IMR-90 (cell line): ENCODE measurements at regions not wholly inside any gene's neighbourhood (a gene's known extent, or its start where the extent isn't known, plus 50 kb on each side); places are given as distances from the start of the nearest gene placed in this dataset.

Source experiments
- ATAC-seq: fragments of 200-7000 bp; cut with Tn5 transposase; 2 replicates; pipeline ENCODE4 v1.9.1; 2020; ENCODE audit warnings: low read depth, mild to moderate bottlenecking, moderate library complexity
- BruUV-seq: library from RNA; stranded (reverse); fragments of 400-500 nt; replicated peaks from 2 replicates; lab custom pipeline; 2021; lab: Mats Ljungman, UMichigan
- CTCF ChIA-PET: fragments of 300-600 bp; formaldehyde crosslinking; extraction: SDS; loops from one replicate; lab custom pipeline; 2021; ENCODE audit warnings: antibody characterized with exemption; lab: Yijun Ruan, JAX
- POLR2A ChIA-PET: fragments of 300-600 bp; sonication (Branson Sonifier 250); formaldehyde crosslinking; loops from one replicate; lab custom pipeline; 2022; ENCODE audit warnings: antibody characterized with exemption; ENCODE audit not compliant: unreplicated experiment; lab: Charles Lee
- DNase-seq: peaks from one replicate; pipeline ENCODE4 v3.0.0; 2013
- H2AFZ ChIP-seq: replicated peaks from 2 replicates; pipeline ENCODE3; 2013; ENCODE audit warnings: low read length, mild to moderate bottlenecking; ENCODE audit not compliant: poor library complexity
- H2AK5ac ChIP-seq: 2 replicates; pipeline ENCODE4 v1.6.1; 2013; ENCODE audit warnings: low read depth, low read length, inconsistent platforms
- H2AK9ac ChIP-seq: replicated peaks from 2 replicates; pipeline ENCODE3; 2013; ENCODE audit warnings: mild to moderate bottlenecking, low read depth, low read length, moderate library complexity; ENCODE audit not compliant: poor library complexity
- H2BK120ac ChIP-seq: 2 replicates; pipeline ENCODE4 v1.6.1; 2013; ENCODE audit warnings: low read depth, low read length, inconsistent platforms
- H2BK15ac ChIP-seq: 3 replicates; pipeline ENCODE4 v1.6.1; 2013; ENCODE audit warnings: low read depth, low read length, inconsistent platforms
- H2BK20ac ChIP-seq: 2 replicates; pipeline ENCODE4 v1.6.1; 2013; ENCODE audit warnings: low read depth, mild to moderate bottlenecking, inconsistent platforms, low read length, moderate library complexity
- H2BK5ac ChIP-seq: 2 replicates; pipeline ENCODE4 v1.6.1; 2013; ENCODE audit warnings: mild to moderate bottlenecking, low read depth, low read length, inconsistent platforms; ENCODE audit not compliant: poor library complexity, severe bottlenecking
- H3K14ac ChIP-seq: replicated peaks from 2 replicates; pipeline ENCODE4 v1.6.1; 2013; ENCODE audit warnings: low read depth, low read length, inconsistent platforms
- H3K18ac ChIP-seq: 2 replicates; pipeline ENCODE4 v1.6.1; 2013; ENCODE audit warnings: low read depth, low read length, control low read depth
- H3K23ac ChIP-seq: 2 replicates; pipeline ENCODE4 v1.6.1; 2013; ENCODE audit warnings: low read depth, low read length, inconsistent platforms
- H3K27ac ChIP-seq: 2 replicates; pipeline ENCODE4 v1.5.1; 2013; ENCODE audit warnings: mild to moderate bottlenecking, control low read depth, low read length; ENCODE audit not compliant: insufficient read depth
- H3K27me3 ChIP-seq: 2 replicates; pipeline ENCODE4 v1.6.1; 2013; ENCODE audit warnings: low read length; ENCODE audit not compliant: control insufficient read depth, insufficient read depth
- H3K36me3 ChIP-seq: 2 replicates; pipeline ENCODE4 v1.6.1; 2013; ENCODE audit warnings: low read length, mixed read lengths; ENCODE audit not compliant: control insufficient read depth, insufficient read depth
- H3K4ac ChIP-seq: 2 replicates; pipeline ENCODE4 v1.6.1; 2013; ENCODE audit warnings: low read depth, low read length, inconsistent platforms
- H3K4me1 ChIP-seq: 2 replicates; pipeline ENCODE4 v1.6.1; 2013; ENCODE audit warnings: low read length, mixed read lengths; ENCODE audit not compliant: control insufficient read depth, insufficient read depth
- H3K4me2 ChIP-seq: 2 replicates; pipeline ENCODE4 v1.6.1; 2013; ENCODE audit warnings: low read depth, mild to moderate bottlenecking, control low read depth, low read length, moderate library complexity
- H3K4me3 ChIP-seq: 2 replicates; pipeline ENCODE4 v1.5.1; 2013; ENCODE audit warnings: low read depth, mild to moderate bottlenecking, control low read depth, low read length, moderate library complexity; ENCODE audit not compliant: insufficient read depth
- H3K56ac ChIP-seq: 2 replicates; pipeline ENCODE4 v1.6.1; 2013; ENCODE audit warnings: low read length, inconsistent platforms; ENCODE audit not compliant: insufficient read depth; ENCODE audit errors: extremely low read depth
- H3K79me1 ChIP-seq, 2 experiments: 2 replicates each; pipeline ENCODE4 v1.6.1; 2013; ENCODE audit warnings: low read length in 2 of 2, inconsistent platforms in 1 of 2, low read depth in 1 of 2
- H3K9ac ChIP-seq: 2 replicates; pipeline ENCODE4 v1.6.1; 2013; ENCODE audit warnings: low read depth, low read length, control low read depth
- H3K9me1 ChIP-seq: 2 replicates; pipeline ENCODE4 v1.6.1; 2013; ENCODE audit warnings: low read length, inconsistent platforms; ENCODE audit not compliant: insufficient read depth
- H3K9me3 ChIP-seq: 2 replicates; pipeline ENCODE4 v1.6.1; 2013; ENCODE audit warnings: low read length; ENCODE audit not compliant: control insufficient read depth, insufficient read depth
- H4K20me1 ChIP-seq: 2 replicates; pipeline ENCODE4 v1.6.1; 2013; ENCODE audit warnings: low read length, inconsistent platforms; ENCODE audit not compliant: insufficient read depth
- H4K5ac ChIP-seq: 2 replicates; pipeline ENCODE4 v1.6.1; 2013; ENCODE audit warnings: mild to moderate bottlenecking, low read depth, low read length, control low read depth
- H4K8ac ChIP-seq, 2 experiments: 2 replicates each; pipeline ENCODE4 v1.6.1; 2013; ENCODE audit warnings: low read depth in 2 of 2, low read length in 2 of 2, control low read depth in 1 of 2, inconsistent platforms in 1 of 2
- H4K91ac ChIP-seq: 2 replicates; pipeline ENCODE4 v1.6.1; 2013; ENCODE audit warnings: low read depth, low read length, inconsistent platforms; ENCODE audit not compliant: insufficient read depth
- BHLHE40 ChIP-seq: fragments of 150-350 bp; IDR thresholded peaks from 2 replicates; pipeline ENCODE4 v1.6.1; 2016; ENCODE audit warnings: mild to moderate bottlenecking, low read depth, low read length
- CHD1 ChIP-seq: IDR thresholded peaks from 2 replicates; pipeline ENCODE4 v1.6.1; 2012; ENCODE audit warnings: low read depth, low read length, improper control_type of control experiment
- FOS ChIP-seq: fragments of 150-350 bp; IDR thresholded peaks from 2 replicates; pipeline ENCODE4 v1.6.1; 2016; ENCODE audit warnings: low read depth, low read length
- MAFK ChIP-seq: IDR thresholded peaks from 2 replicates; pipeline ENCODE4 v1.6.1; 2012; ENCODE audit warnings: low read depth, low read length, improper control_type of control experiment
- NFE2L2 ChIP-seq: fragments of 150-350 bp; IDR thresholded peaks from 2 replicates; pipeline ENCODE4 v1.6.1; 2016; ENCODE audit warnings: low read depth, mild to moderate bottlenecking, low read length
- POLR2A ChIP-seq: IDR thresholded peaks from 2 replicates; pipeline ENCODE4 v1.6.1; 2012; ENCODE audit warnings: mild to moderate bottlenecking, low read depth, low read length
- RAD21 ChIP-seq: IDR thresholded peaks from 2 replicates; pipeline ENCODE4 v1.6.1; 2012; ENCODE audit warnings: low read length, improper control_type of control experiment
- RCOR1 ChIP-seq: IDR thresholded peaks from 2 replicates; pipeline ENCODE4 v1.6.1; 2012; ENCODE audit warnings: mild to moderate bottlenecking, low read length, improper control_type of control experiment; ENCODE audit not compliant: insufficient replicate concordance
- RFX5 ChIP-seq: IDR thresholded peaks from 2 replicates; pipeline ENCODE4 v1.8.0; 2012; ENCODE audit warnings: low read depth, mild to moderate bottlenecking, low read length, moderate library complexity
- SMC3 ChIP-seq: fragments of 150-350 bp; IDR thresholded peaks from 2 replicates; pipeline ENCODE4 v1.6.1; 2016; ENCODE audit warnings: low read depth, mild to moderate bottlenecking, antibody characterized with exemption, low read length, moderate library complexity
- WGBS, 2 experiments: methylation state at CpG; one replicate each; pipeline versions ENCODE4 v1.1.5 to v1.1.7; 2013; ENCODE audit warnings: missing lambda C conversion rate in 2 of 2; ENCODE audit not compliant: insufficient read length in 1 of 2; ENCODE audit errors: extremely low coverage in 2 of 2; 5-methylcytosine and 5-hydroxymethylcytosine counted together
- dilution Hi-C: fragments of 300-500 bp; cut with HindIII; formaldehyde crosslinking; loops from one replicate; pipeline ENCODE4 v1.14.3; 2018; ENCODE audit warnings: low sequenced_read_pairs; ENCODE audit not compliant: unreplicated experiment
- in situ Hi-C: fragments of 300-500 bp; cut with MboI; formaldehyde crosslinking; loops from 3 replicates; pipeline ENCODE4 v1.14.3; 2019; ENCODE audit warnings: low sequenced_read_pairs, inconsistent platforms, mixed read lengths
- intact Hi-C: fragments of 100-400 bp; cut with micrococcal nuclease; formaldehyde crosslinking; loops from 2 replicates; pipeline ENCODE4 v1.10.0; 2022
- TF ChIP-seq, protein P1 (sequence below): conservative IDR thresholded peaks from 2 replicates; pipeline ENCODE4 v1.5.1; 2012; ENCODE audit warnings: mild to moderate bottlenecking, low read depth, low read length, improper control_type of control experiment
- TF ChIP-seq, protein P2 (sequence below): fragments of 150-350 bp; IDR thresholded peaks from 2 replicates; pipeline ENCODE4 v1.6.1; 2016; ENCODE audit warnings: low read depth, mild to moderate bottlenecking, low read length, moderate library complexity, borderline replicate concordance
- TF ChIP-seq, protein P3 (sequence below): fragments of 150-350 bp; IDR thresholded peaks from 2 replicates; pipeline ENCODE4 v1.6.1; 2017; ENCODE audit warnings: mild to moderate bottlenecking, antibody characterized with exemption, low read length, low read depth

DNA sequence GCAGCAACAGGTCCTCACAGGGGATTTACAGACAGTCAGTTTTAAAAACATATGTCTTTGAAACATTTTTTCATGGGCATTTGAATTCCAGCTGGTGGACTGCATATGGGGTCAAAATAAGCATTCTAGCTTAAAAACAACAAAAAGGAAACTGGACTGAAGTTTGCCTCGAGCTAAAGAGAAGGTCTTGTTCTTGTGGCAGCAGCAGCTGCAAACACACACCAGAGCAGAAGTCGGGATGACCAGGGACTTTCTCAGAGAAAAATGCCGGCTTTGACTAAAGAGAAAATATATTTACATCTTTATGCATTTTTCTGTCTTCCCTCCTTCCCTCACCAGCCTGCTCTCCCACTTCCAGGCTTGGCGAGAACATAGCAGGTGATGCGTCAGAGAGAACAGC is 361.4 kb downstream of the CXCL12 start:
- Histone ChIP-seq H2BK5ac (no peak overlapping the region), H3K9me1 (no peaks in the 10 kb centered on the region), H4K5ac (no peak overlapping the region), H3K4me3 (no peak overlapping the region), H3K36me3 (no peaks in the 10 kb centered on the region), H3K9me3 (peaks cover 5% of the 10 kb centered on the region), H2AK9ac (no peak overlapping the region), H3K4ac (no peak overlapping the region), H3K4me1 (no peaks in the 10 kb centered on the region; the same call in 1 of the 2 replicates), H2AK5ac (no peak overlapping the region), H3K9ac (no peak overlapping the region), H2BK15ac (no peak overlapping the region), H2BK20ac (no peak overlapping the region), H3K18ac (no peak overlapping the region), H3K4me2 (no peak overlapping the region), H4K91ac (no peak overlapping the region), H3K56ac (no peak overlapping the region), H4K20me1 (no peaks in the 10 kb centered on the region), H3K27ac (no peak overlapping the region), H3K79me1 (no peaks in the 10 kb centered on the region), H3K27me3 (peaks cover 10% of the 10 kb centered on the region), H2AFZ (no peak overlapping the region), H2BK120ac (no peak overlapping the region), H4K8ac (no peak overlapping the region), H3K14ac (no peak overlapping the region), H3K23ac (no peak overlapping the region)
- ChIA-PET CTCF (no interaction called here), POLR2A (no interaction called here)
- dilution Hi-C loops = no loop called here
- ATAC-seq (no peak), DNase-seq (no peak)
- intact Hi-C loops = no loop called here
- no TSS peak for BruUV-seq
- in situ Hi-C loops = no loop called here
- WGBS, 2 experiments = no CpG with 5 or more reads among the region's 5 CpGs
- TF ChIP-seq RAD21 (no peak), POLR2A (no peak), SMC3 (no peak), RFX5 (no peak), BHLHE40 (no peak), NFE2L2 (no peak), RCOR1 (no peak), CHD1 (no peak), MAFK (no peak), FOS (no peak)
- TF ChIP-seq, protein P1, sequence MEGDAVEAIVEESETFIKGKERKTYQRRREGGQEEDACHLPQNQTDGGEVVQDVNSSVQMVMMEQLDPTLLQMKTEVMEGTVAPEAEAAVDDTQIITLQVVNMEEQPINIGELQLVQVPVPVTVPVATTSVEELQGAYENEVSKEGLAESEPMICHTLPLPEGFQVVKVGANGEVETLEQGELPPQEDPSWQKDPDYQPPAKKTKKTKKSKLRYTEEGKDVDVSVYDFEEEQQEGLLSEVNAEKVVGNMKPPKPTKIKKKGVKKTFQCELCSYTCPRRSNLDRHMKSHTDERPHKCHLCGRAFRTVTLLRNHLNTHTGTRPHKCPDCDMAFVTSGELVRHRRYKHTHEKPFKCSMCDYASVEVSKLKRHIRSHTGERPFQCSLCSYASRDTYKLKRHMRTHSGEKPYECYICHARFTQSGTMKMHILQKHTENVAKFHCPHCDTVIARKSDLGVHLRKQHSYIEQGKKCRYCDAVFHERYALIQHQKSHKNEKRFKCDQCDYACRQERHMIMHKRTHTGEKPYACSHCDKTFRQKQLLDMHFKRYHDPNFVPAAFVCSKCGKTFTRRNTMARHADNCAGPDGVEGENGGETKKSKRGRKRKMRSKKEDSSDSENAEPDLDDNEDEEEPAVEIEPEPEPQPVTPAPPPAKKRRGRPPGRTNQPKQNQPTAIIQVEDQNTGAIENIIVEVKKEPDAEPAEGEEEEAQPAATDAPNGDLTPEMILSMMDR = no peak
- TF ChIP-seq, protein P2, sequence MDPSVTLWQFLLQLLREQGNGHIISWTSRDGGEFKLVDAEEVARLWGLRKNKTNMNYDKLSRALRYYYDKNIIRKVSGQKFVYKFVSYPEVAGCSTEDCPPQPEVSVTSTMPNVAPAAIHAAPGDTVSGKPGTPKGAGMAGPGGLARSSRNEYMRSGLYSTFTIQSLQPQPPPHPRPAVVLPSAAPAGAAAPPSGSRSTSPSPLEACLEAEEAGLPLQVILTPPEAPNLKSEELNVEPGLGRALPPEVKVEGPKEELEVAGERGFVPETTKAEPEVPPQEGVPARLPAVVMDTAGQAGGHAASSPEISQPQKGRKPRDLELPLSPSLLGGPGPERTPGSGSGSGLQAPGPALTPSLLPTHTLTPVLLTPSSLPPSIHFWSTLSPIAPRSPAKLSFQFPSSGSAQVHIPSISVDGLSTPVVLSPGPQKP = no peak
- TF ChIP-seq, protein P3, sequence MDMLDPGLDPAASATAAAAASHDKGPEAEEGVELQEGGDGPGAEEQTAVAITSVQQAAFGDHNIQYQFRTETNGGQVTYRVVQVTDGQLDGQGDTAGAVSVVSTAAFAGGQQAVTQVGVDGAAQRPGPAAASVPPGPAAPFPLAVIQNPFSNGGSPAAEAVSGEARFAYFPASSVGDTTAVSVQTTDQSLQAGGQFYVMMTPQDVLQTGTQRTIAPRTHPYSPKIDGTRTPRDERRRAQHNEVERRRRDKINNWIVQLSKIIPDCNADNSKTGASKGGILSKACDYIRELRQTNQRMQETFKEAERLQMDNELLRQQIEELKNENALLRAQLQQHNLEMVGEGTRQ = no peak
